T-helper 2 cell (primary cell): ENCODE measurements at regions not wholly inside any gene's neighbourhood (a gene's known extent, or its start where the extent isn't known, plus 50 kb on each side); places are given as distances from the start of the nearest gene placed in this dataset.
"Not testable (repeated sequence)": the region's sequence is repeated elsewhere in the genome, so short reads cannot be mapped to it uniquely, and the experiment has no call there.

ENCODE experiments used
- DNase-seq, 5 experiments: peaks; one replicate each; pipeline versions ENCODE4 v3.0.0 to v3.0.0-alpha.2; 2012 to 2022

DNA sequence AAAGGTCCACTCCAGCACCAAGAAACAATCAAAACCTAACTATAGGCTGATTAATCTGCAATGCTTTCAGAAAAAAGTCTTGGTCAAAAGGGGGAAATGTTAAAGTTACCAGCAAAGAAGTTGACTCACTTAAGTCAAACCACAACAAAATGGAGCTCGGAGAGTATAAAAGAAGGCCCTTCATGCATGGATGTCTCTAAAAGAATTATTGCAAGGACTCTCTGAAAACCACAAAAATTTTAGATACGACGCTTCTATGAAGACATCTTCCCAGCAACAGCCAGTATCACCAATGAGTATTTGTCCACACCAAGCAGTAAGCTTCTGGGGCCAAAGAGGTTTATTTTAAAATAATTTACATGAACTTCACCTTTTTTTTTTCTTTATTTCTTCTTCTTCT lies 1327.4 kb upstream of the CDH18 start:
- not testable (repeated sequence) for DNase-seq

DNA sequence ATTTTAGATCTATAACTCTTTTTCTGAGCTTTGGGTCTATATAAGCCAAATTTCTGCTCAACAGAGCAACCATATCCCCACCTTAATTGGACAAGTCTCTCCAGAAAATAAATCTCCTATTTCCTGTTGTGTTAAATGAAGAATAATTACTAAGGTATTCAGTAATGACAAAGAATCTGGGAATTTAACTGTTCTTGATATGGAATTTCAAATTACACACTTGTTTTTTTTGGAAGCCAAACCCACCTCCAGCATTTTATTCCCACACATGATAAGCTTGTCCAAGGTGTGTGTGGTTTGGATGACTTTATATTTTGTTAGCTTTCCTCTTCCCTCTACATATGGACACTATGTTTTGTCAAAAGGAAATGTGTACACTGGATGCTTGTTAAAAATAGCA lies 1313.2 kb upstream of the CDH18 start:
- DNase-seq, result not testable (repeated sequence)

DNA sequence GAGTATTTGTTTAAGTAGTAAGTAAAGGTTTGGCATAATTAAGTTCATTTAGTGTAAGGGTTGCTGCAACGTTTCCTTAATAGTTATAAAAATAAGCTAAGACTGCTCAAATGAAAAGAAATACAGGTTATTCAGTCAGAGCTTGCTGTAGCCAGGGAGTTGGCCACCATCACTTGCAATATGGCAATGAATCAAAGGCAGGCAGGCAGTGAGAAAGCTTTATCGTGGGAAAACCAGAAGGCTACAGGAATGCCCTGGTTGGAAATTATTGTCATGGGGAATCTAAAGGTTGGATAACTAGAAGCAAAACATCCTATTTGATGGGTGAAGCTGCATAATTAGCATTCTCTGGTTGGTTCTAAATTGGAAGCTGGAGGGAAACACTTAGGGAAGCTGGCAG lies 1286.4 kb upstream of the CDH18 start:
- not testable (repeated sequence) for DNase-seq

DNA sequence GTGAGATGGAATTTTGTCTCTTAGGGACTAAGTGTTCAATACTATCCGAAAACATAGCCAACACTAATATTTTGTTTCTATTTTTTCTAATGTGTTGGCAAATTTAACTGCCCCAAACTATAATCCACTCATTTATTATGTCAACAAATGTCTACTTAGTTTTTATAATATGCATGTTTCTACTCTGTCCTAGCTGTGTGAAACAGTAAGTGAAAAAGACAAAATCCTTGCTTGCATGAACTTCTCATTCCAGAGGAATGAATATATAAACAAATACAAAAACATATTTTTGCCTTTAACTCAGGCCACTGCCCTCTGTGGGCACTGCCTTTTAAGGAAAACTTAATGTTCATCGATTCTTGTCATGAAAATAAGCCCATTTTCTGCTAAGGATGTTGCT lies 1275.4 kb upstream of the CDH18 start:
- DNase-seq, result no peak

DNA sequence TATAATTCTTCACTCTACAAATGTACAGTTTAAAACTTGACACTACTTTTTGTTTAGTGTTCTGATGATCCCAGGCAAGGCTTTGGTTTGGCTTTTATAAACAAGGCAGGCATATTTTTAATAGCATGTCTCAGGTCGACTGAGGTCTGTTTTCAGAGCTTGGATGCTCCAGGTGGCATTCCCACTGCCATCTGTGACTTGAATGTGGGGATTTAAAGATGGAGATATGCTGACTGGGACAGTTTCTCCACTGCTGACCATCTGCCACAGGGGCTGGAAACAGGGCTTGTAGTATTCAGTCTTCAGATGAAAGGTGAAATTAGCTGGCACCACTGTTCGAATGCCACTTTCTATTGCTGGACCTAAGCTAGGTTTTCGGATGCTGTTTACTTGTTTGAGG lies 1266.2 kb upstream of the CDH18 start:
- DNase-seq, result no peak

DNA sequence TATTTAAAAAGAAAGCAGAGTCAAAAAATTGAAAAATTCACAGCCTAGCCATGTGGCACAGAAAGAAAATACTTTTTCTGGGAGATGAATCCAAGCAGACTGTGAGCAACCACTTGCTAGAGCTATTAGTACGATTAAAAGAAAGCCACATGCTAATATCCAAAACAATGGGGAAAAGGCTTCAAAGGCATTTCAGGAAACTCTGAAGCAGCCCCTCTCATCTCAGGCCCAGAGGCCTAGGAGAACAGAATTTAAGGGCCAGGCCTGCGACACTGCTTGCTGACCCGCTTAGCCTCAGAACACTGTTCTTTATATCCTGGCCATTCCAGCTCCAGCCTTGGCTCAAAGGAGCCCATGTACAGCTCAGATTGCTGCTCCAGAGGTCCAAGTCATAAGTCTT lies 1257.0 kb upstream of the CDH18 start:
- no peak for DNase-seq

DNA sequence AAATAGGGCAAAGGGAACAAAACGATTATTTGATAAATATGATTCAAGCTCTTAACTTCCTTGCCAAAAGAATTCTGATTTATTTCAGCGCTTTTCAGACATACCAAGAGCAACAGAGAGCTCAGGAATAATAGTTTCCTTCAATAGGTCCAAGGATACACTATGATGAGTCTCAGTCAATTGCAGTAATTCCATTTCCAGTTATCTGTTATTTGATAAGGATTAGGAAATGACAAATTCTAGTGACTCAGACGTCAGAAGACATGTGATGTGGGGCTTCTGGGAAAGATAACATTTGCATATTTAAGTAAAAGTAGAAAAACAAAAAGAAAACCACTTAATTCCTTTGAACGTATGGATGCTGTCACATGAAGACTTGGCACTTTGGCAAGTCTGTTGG lies 1250.8 kb upstream of the CDH18 start:
- DNase-seq, result no peak

DNA sequence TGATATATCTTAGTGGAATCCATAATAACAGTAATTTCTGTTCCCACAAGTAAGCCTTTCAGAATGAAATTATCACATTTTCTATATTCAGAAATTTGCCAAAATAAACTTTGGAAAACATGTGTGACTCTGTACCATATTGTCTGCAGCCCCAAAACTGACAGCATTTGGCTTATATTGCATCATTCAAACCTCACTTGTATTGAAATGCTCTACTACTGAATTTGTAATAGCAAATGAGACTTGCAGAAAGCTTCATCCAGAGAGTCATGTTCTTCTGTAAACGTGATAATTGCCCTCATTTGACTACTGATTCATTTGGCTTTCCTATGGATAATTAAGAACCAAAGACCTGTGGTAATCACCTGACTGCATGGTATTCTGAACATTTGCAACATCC lies 1249.5 kb upstream of the CDH18 start:
- no peak for DNase-seq

DNA sequence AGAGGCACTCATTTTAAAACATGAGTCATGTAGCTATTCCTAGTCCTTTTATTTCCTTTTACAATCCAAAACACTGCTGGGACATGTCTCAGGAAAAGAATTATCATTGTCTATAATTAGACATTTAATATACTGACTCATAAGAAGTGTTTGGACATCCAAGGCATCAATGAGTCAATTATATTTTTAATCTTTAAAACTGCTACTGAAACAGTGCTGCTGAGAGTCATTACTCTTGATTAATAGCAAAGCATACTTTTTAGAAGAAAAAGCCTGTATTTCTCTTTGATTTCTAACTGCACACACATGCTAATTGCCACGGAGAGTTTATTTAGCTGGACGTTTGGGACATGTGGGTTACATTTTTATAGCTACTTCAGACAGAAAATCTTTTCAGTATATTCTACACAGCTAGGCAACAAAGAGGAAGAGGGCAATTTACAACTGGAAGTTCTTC lies 1249.0 kb upstream of the CDH18 start:
- DNase-seq, result no peak

DNA sequence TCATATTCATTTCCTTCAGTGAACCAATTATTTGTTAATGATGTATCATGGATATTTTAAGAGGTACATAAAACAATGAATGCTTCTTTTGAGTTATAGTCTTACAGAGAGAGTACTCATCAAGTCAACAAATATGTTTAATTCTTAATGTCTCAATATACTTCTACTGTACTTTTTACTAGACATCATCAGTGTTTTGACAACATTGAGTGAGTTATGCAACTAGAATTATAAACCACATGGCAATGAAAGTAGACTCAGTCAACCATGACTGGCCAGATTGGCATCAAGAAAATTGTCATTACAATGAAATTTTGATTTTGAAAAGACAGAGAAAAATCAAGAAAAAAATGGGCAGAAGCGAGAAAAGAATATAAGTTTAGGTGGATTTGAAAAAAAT lies 1248.1 kb upstream of the CDH18 start:
- DNase-seq, result no peak

DNA sequence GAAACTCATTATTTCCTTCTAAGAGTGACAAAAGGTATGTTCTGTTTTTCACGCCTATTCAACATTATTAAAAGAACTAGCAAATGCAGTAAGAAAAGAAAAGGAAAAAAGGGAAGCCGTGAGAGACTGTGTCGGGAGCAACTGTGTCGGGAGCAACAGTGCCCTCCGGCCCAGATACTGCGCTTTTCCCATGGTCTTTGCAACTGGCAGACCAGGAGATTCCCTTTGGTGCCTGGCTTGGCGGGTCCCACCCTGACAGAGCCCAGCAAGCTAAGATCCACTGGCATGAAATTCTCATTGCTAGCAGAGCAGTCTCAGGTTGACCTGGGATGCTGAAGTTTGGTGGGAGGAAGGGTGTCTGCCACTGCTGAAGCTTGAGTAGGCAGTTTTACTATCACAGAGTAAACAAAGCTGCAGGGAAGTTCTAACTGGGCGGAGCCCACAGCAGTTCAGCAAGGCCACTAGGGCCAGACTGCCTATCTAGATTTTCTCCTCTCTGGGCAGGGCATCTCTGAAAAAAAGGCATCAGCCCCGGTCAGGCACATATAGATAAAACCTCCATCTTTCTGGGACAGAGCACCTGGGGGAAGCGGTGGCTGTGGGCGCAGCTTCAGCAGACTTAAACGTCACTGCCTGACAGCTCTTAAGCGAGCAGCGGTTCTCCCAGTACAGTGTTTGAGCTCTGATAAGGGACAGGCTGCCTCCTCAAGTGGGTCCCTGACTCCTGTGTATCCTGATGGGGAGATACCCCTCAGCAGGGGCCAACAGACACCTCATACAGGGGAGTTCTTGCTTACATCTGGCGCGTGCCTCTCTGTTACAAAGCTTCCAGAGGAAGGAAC lies 1237.4 kb upstream of the CDH18 start:
- no peak for DNase-seq

DNA sequence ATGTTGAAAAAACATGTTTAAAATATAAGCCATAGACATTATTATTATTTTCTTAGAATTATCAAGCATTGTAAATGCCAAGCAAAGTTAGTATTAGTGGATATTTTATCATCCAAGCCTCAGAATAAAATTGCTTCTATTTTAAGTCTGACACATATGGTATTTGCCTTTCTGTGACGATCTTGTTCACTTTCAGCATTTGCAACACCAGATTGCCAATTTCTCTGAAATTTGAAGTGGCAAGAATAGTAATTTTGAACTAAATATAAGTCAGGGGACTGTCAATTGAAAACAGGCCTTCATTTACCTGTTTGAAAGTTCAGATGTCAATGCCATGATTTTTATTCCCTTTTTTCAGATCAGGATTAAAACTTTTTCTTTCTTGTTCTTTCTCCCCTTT lies 1233.6 kb upstream of the CDH18 start:
- DNase-seq, result no peak

DNA sequence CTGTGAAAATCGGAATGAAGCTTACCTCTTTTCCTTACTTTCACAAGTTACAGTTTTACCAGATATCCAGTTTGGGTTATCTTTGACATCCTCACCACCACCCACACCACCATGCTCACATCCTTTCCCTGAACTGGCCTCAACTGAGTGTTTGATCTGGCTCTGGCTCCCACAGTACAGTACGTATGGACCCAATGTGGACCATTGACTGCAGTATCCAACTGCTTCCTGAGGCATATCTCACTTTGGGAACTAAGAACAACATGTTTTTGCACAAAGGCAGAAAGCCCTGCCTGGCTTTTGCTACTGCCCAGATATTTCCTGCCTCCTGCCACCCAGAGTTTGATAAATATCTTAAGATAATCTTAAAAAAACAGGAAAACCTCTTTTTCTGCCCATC lies 1232.0 kb upstream of the CDH18 start:
- no peak for DNase-seq

DNA sequence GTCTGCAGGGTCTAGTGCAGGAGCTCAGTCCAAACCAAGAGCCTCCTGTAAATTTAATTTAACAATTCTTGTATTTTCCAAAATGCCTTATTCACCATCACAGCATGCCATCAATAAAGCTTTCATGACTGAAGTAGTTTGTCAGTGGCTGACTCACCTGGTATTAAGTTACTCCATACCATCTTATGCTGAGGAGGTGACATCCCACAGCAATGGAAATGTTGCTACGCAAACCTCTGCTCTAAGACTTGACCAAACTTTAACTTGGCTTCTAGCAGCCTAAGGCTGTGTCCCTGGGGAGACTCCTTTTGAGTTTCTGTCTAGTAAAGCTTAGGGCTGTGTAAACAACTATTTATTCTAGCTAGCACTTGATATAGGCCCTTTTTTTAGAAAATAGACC lies 1231.3 kb upstream of the CDH18 start:
- DNase-seq, result no peak

DNA sequence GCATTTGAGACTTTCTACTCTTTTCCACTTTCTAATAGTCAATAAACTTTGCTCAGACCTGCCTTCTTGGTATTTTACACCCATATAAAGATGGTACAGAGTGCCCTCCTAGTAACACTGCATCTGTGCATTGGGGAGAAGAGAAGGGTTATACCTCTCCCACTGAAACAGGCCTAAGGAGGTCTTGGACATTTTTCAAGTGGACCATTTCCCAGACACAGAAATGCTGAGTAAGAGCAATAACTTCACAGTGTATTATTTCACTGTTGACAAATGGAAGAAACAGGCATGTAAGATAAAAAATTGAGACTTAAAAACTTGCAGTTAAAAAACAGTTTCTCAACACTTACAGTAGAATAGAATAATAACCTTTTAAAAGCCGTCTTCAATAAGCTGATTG lies 1224.0 kb upstream of the CDH18 start:
- no peak for DNase-seq

DNA sequence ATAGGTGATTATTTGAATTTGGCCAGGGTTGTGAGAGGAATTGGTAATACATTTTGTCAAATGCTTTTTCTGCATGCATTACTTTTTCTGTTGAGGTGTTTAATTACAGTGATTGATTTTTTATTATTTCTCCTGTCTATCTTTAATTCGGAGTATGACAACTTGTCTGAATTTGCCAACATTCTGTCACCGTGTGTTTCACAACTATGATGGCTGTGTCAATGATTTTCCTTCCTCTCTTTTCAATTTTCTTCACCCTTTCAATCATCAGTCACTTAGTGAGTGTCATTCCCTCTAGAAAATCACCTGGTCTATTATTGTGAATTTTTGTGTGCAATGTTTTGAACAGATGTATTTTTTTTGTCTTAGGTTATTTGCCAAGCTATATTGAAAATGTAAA lies 1221.4 kb upstream of the CDH18 start:
- no peak for DNase-seq

DNA sequence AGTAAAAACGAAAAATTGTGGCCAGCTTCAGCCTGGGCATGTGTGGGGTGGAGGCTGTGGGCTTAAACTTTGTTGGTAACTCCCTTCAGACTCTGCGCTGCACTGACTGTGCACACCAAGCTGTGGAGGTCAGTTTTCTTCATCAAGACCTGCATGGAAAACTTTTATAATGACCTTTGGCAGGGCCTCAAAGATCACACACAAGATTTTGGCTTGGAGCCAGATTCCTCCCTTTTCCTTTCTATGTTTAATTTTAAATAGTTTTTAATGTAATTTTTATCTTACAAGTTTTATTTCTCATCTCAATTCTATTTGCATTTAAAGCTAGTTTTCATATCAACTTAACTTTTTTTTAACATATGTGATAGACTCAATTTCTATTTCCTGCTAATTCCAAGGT lies 1211.1 kb upstream of the CDH18 start:
- DNase-seq, result no peak

DNA sequence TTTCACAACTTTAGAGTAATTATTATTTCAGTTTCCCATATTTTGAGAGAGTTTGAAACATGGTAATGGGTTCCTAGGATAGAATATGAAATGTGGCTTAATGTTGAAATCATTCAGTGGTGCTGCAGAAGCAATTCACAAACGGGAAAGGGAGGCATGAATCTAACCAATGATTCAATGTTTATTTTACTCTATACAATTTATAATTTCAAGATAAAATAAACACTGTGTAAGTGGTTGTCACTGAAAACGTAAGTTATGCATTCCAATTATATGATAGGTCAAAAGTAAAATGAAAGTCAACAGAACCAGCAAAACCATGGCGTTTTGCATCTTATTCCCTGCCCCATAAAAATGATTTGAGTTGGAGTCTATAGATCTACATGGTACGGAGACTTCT lies 1207.1 kb upstream of the CDH18 start:
- no peak for DNase-seq

DNA sequence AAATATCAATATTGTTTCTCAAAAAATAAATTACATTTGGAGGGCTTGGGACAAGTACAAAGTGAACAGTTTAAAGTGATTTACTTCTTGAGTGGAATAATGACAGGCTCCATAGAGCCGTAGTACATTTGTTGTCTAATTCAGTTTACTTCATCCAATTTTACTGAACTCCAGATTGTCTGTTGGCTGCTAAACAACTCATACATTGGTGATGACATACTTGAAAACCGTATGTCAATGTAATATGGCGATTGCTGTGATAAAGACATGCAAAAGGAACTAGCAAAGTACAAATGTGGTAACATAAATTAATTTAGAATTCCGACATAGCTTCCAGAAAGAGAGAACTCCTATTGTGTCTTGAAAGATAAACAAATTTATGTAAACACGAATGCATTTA lies 1197.5 kb upstream of the CDH18 start:
- DNase-seq, result no peak

DNA sequence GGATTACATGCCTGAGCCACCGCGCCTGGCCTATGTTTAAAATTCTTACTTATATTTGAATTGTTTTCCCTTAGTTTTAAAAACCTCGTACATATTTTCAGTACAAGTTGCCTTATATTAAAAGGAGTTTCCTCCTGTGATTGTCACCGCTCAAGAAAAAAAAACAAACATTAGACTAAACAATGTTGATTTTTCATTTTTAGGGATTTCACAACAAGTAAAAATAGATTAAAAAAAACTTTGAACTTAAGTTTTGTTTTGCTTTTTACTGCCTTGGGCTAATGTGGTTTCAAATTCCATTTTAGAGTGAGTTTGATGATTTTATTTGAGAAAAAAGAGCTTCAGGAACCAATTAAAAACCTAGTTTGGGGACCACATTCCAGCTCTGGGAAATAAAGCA lies 1196.6 kb upstream of the CDH18 start:
- no peak for DNase-seq

DNA sequence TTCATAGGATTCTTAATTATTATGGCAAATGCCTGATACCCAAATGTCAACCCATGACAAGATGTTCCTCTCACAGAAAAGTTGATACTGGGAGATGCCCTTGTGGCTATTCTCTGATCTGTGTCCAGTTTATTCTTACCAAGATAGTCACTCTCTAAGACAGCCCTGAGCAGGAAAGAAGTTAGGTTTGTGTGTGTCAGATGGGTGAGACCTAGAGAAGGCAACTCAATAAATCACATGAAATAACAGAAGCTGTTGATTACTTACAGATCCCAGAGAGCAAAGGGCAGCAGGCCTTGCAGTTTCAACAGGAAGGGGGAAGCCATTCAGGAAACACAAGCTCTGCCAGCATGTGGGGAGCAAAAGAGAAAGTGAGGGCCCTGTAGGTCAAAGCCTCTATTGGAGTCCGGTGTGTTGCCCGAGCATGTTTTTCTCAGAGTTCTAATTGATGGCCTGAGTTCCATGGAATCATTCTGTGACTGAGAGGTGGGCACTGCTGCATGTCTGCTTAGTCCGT lies 1193.7 kb upstream of the CDH18 start:
- DNase-seq, result no peak

DNA sequence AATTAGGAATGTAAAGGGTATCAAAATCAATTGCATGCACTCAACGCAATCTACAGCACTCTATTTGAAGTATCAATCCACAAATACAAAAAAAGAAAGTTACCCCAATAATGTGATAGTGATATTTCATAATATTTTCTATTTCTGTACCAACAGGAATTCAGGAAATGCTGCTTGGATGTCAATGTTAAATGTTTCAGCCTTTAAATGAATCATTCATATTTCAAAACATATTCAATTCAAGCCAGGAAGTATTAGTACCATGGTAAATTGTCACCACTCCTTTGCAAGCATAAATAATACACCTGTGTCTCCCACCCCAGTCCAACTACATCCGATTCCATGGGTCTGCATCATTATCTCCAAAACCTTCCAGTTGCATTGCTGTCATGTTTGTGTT lies 1185.5 kb upstream of the CDH18 start:
- DNase-seq, result no peak

DNA sequence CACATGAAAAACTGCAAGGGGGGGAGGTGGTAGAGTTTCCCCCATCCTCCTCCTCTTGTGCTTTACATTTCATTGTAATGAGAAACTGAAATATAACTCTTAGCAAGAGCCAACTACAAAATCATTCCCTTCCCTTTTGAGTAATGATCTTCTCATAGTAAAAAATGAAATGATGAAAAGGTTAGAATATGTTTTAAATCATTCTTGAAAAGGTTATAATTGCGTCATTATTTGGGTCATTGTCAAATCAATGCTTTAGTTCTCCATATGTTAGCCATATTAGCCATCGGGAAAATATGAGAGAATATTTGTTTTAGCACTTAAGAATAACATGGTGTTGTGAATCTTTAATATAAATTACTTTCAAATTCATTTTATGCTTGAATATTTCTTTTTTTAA lies 1185.0 kb upstream of the CDH18 start:
- no peak for DNase-seq

DNA sequence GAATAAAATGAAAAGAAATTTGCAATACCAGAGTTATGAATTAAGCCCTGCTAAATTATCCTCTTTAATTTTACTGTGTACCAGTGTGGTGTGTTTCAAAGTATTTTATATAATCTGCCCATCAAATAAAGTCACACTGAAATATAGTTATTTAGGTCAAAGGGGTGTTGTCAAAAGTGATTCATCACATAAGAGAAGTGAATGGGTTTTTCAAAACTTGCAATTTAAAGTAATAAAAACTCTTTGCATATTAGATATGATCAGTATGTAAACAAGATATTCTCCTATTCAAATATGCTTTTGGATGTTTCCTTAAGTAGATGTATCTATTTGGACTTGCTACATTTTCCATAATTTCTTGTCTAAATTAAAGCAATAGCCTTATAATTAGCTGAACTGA lies 1183.0 kb upstream of the CDH18 start:
- DNase-seq, result no peak

DNA sequence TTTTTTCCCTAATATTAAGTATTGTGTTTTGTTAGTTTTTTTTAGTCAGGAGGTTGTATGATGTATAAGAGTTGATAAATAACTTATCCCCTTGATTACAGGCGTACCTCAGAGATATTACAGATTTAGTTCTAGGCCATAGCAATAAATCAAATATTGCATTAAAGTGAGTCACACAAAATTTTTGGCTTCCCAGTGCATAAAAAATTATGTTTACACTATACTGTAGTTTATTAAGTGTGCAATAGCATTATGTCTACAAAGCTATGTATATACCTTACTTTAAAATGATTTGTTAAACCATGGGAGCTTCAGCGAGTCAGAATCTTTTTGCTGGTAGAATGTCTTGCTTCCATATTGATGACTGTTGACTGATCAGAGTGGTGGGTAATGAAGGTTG lies 1180.6 kb upstream of the CDH18 start:
- no peak for DNase-seq
